Activated CD4-positive, alpha-beta T cell treated with anti-CD3 and anti-CD28 coated beads, Interleukin-2, Interleukin-4, amounts not matched to agents 100 ng/mL and 50 ng/mL, durations not matched to agents 16 hours and 8 hours (primary cell): ENCODE measurements at regions not wholly inside any gene's neighbourhood (a gene's known extent, or its start where the extent isn't known, plus 50 kb on each side); places are given as distances from the start of the nearest gene placed in this dataset.
"Not testable (repeated sequence)": the region's sequence is repeated elsewhere in the genome, so short reads cannot be mapped to it uniquely, and the experiment has no call there.

Experiments used
- DNase-seq: peaks from one replicate; pipeline ENCODE4 v3.0.0-alpha.2; 2020; ENCODE audit warnings: low spot score

- DNase-seq, result no peak
Measured at GRCh38 chr6:71602385-71603007, 283.9 kb upstream of the RIMS1 start.

DNA sequence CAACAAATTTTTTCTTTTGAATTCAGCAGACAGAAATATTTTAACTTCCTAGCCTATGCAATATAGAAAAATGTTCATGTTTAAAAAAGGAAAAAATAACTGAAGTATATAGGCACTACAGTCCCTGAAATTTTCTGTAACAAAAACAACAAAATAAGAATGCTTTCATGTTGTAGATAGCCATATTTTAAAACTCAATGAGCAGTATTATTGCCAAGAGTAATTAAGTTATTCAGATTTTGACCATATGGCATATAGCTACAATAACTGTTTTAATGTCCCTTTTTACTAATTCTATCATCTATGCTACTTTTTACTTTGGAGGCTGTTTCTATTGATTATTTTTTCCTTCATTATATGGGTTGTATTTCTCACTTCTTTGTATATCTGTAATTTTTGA is 283.3 kb upstream of the RIMS1 start:
- no peak for DNase-seq

- no peak for DNase-seq
Measured at GRCh38 chr6:71608646-71609045, 277.7 kb upstream of the RIMS1 start.

DNA sequence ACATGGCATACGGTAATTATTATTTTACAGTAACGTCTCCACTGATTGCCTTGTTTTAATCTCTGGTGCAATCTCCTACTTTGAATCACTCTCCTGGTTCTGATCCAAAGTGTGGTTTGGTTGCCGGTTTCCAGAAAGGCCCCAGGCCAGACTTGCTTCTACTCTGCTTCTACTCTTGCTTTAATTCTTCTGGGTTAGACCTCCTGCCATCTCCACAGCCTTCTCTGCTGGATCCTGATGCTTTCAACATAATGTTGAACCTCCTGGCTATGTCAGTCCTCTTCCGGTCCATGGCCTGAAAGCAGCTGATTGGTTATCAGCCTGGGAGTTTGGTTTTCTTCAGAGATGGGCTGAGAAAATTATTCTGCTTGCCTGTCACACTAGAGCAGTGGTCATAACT is 266.5 kb upstream of the RIMS1 start:
- DNase-seq, result no peak

GRCh38 chr6:71621918-71622519 is 264.3 kb upstream of the RIMS1 start:
- no peak for DNase-seq

DNA sequence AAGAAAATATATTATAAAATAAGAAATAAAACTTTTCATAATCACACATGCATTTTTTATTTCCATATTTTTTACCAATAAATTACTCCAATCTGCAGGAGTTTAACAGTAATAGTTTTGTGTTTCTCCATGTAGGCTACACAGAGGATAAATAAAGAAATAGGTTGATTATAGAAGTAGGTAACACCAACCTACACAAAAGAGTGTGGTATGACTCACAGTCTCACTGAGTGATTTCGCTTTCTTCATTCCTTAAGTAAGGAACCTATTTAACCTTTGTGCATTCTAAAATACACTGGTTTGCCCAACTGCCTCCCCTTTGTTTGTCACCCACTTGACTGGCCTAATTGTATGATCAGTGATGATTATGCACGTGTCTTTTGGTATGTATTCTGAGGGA is 244.2 kb upstream of the RIMS1 start:
- DNase-seq, result no peak

DNA sequence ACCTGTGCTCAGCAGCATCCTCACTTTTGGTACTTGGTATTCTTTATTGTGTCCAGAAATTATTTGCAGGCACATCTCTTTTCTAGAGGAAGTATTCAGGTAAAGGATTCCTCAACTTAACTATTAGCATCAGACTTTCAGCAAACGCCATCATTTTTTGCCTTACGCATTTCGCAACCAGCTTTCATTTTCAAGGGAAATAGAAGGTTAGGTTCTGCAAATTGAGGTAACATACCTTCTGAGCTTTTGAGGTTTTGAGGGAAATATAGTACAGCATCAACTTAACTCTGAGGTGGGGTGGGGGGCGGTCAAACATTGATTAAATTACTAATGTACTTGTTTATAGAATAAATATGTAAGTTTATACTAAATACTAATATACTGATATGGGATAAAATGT is 243.6 kb upstream of the RIMS1 start:
- no peak for DNase-seq

- DNase-seq, result no peak
Measured at GRCh38 chr6:71645299-71645698, 241.1 kb upstream of the RIMS1 start.

- DNase-seq, result no peak
Measured at GRCh38 chr6:71649915-71650314, 236.4 kb upstream of the RIMS1 start.

DNA sequence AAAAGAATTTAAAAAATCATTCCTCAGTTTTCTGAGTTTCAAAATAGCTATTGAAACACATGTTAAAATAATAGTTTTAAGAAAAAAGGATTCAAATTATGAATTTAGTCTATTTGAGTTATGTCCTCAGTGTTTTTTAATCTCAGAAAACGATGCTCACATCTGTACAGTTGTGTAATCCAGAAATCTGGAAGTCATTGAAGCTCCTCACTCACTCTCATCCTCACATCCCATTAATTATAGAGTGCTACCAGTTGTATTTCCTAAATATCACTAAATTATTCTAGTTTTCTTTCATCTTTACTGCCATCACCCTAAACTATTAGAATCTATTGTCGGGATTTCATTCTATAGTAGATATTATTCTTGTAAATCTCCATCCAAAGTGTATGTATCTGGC is 234.7 kb upstream of the RIMS1 start:
- no peak for DNase-seq

GRCh38 chr6:71656121-71656520 is 230.2 kb upstream of the RIMS1 start:
- no peak for DNase-seq

DNA sequence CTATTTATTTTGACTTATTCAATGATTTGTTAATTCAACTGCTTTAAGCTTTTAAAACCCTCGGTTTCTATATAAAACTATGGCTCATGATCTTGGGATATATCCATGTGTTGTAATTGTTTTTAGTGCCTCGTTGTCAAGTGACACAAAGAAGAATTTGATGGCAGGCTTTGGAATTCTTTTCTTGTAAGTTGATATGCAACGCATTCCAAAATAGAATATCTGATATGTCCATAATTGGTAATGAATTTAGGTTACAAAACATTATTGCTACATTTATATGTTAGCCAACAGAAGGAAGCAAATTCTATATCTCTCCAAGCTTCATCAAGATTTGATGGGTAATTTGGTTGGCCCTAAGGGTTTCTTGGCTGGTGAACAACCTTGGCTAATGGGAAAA is 220.4 kb upstream of the RIMS1 start:
- DNase-seq, result no peak

DNA sequence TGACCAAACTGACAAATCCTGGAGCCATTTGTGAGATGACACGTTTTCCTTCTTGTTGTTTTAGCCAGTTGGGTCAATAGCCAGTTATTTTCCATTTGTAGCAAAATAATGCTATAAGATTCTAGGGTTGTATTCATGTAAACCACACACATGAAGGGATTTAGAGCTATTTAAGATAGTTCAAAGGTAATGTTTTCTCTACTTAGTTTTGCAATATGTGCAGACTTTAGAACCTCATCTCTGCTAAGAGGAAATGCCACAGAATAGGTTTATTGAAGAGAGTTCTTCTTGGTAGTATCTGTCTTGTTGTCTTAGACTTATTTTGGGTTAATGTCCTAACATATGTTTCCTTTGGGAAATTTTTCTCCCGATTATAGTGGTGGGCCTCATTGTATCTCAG is 213.5 kb upstream of the RIMS1 start:
- no peak for DNase-seq

DNA sequence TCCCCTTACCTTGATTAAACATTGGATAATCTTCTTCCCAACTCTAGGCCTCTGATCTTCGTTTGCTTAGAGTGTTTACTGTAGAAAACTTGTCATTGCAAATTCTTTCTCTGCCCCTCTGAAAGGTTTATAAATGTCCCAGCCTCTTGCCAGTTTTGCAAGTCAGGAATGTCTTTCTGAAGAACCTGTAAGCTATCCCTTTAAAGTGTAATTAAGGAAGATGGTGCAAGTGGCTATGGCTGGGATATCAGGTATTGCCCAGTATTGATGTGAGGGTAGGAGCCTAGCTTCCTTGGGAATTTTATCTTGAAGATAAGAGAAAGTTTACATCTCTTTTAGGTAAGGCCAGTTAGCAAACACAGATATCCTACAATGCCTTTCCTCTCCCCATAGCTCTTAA is 211.0 kb upstream of the RIMS1 start:
- DNase-seq, result no peak

DNA sequence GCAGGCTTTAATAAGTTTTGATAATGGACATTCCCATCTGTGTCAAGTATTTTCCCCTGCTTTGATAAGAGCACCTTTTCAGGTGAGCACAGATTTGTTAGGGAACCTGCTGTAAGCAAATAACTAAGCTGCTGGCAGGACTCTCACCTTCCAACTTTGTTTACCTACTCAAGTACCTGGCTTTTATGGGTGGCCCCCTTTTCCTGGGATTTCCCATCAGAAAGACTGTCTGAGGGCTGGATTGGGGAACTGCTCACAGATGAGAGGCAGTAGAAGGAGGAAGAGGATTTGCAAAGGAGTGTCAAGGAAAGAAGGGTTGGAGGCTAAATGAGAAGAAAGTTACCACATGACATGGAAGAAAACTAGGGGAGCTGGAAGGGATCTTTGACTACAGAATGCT is 210.1 kb upstream of the RIMS1 start:
- no peak for DNase-seq

DNA sequence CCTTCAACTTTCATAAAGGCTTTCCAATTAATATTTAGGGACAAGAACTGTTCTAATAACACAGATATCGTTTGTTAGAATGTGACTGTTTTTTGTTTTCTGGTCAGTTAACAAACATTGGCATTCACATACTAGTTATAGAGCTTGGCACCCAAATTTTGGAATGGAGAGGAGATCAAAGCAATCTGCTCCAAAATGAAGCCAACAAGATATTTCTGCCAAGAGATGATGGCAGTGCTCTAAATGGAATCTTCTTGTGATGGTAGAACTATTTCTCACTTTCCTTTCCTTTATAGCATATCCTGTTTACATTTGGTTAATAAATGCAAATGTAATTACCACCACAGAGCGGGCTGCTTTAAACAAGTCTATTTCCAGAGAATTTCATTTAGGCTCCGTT is 208.3 kb upstream of the RIMS1 start:
- no peak for DNase-seq

- DNase-seq, result no peak
Measured at GRCh38 chr6:71681234-71681867, 205.0 kb upstream of the RIMS1 start.

- DNase-seq, result not testable (repeated sequence)
Measured at GRCh38 chr6:71686021-71686677, 200.2 kb upstream of the RIMS1 start.

DNA sequence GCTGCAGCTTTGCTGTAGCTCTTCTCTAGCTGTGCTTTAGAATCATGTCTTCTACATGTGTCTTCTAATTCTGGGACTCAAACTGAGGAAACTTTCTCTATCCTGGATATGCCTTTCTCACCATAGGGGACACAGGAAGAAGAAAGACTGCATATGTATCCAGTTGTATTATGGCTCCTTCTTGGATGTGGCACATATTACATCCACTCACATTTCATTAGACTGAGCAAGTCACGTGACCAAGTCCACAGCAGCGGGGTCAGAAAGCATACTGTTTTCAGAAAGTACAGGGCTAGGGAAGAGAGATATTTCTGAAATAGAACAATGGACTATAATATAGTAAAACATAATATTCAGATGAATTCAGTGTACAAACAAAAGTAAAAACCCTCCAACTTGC is 187.6 kb upstream of the RIMS1 start:
- no peak for DNase-seq

DNA sequence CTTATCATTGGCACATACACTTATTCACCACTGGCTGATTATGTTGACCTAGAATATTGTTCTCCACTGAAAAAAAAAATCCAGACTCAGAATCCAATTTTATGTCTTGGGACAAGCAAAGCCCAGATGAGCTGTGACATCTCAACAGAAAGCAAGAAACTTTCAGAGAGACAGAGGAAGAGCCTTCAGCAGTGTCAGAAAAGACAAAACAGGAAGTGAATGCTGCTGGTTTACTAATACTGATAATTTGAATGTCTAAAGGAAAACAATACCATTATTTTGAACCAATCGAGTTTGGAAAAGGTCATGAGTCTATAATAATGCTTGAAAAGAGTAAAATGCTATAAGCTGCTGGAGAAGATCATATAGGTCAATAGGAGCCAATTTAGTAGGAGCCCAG is 179.8 kb upstream of the RIMS1 start:
- no peak for DNase-seq

DNA sequence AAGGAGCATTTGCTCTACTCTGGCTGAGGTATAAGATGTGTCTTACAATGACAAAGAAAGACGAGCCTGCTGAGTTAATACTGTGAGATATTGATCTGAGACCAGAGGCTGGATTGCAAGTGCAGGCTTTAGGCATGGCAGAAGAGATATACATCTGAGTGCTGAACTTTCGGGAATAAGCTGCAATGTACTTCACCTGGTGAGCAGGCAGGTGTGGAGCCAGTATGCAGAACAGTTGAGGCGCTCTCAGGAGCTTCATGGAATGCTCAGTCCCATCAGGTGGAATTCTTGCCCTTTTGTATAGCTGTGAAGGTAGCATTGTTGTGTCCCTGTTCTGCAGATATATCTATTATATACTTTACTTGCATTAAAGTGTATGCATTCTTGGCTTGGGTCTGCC is 179.3 kb upstream of the RIMS1 start:
- DNase-seq, result no peak

- DNase-seq, result no peak
Measured at GRCh38 chr6:71720705-71721104, 165.6 kb upstream of the RIMS1 start.

DNA sequence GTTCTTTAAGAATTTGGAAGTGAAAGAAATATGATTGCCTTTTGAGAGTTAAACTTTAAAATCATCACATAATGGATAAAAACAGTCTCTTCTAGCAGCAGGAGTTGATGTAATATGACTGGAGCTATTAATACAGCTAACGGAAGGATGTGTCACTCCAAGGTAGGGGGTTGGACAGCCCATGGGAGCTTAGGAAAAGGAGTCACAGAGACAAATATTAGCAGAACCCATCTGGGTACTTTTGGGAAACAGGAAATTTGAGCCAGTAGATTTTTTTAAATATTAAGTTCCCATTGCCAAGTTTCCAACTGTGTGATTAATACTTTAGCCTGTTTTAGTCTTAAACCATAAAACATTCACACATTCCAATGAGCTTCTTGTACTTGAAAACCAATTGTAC is 164.7 kb upstream of the RIMS1 start:
- DNase-seq, result no peak
